ENCODE measurements at regions not wholly inside any gene's neighbourhood (a gene's known extent, or its start where the extent isn't known, plus 50 kb on each side); places are given as distances from the start of the nearest gene placed in this dataset.

- no peak for TF ChIP-seq CTCF (IDR thresholded peaks at IDR 0.05)
- TF ChIP-seq POLR2A (IDR thresholded peaks at IDR 0.05) = no peak
These were observed 61.6 kb upstream of the COL13A1 start for GRCh38 chr10:69740126-69740525.
